OCI-LY1 (cell line): ENCODE measurements at regions not wholly inside any gene's neighbourhood (a gene's known extent, or its start where the extent isn't known, plus 50 kb on each side); places are given as distances from the start of the nearest gene placed in this dataset.

Experiments
- H2AFZ ChIP-seq: fragments of 200-600 bp; sonication (generic), shearing (Covaris generic); 2 replicates; pipeline ENCODE4 v1.6.0; 2014; ENCODE audit warnings: antibody characterized with exemption, mild to moderate bottlenecking, low read length
- H3F3A ChIP-seq: fragments of 200-600 bp; sonication (generic), shearing (Covaris generic); 2 replicates; pipeline ENCODE4 v1.6.0; 2014; ENCODE audit warnings: mild to moderate bottlenecking, antibody characterized with exemption, low read length, moderate library complexity; ENCODE audit not compliant: insufficient read depth
- H3K27ac ChIP-seq: fragments of 200-600 bp; sonication (generic); 2 replicates; pipeline ENCODE4 v1.5.1; 2014; ENCODE audit warnings: low read length, mixed run types, mild to moderate bottlenecking, low read depth; ENCODE audit not compliant: poor library complexity, severe bottlenecking
- H3K27me3 ChIP-seq: fragments of 200-600 bp; sonication (generic); 2 replicates; pipeline ENCODE4 v1.6.0; 2014; ENCODE audit warnings: antibody characterized with exemption, mild to moderate bottlenecking, low read length, moderate library complexity; ENCODE audit not compliant: insufficient read depth
- H3K36me3 ChIP-seq: fragments of 200-600 bp; sonication (generic); 2 replicates; pipeline ENCODE4 v1.6.1; 2014; ENCODE audit warnings: mild to moderate bottlenecking, antibody characterized with exemption, low read length, moderate library complexity, mixed read lengths; ENCODE audit not compliant: insufficient read depth
- H3K4me1 ChIP-seq: fragments of 200-600 bp; sonication (generic); 2 replicates; pipeline ENCODE4 v1.5.1; 2014; ENCODE audit warnings: mild to moderate bottlenecking, low read length, moderate library complexity; ENCODE audit not compliant: insufficient read depth, severe bottlenecking
- H3K4me2 ChIP-seq: fragments of 200-600 bp; sonication (generic), shearing (Covaris generic); 2 replicates; pipeline ENCODE4 v1.6.1; 2014; ENCODE audit warnings: low read length
- H3K4me3 ChIP-seq: fragments of 200-600 bp; sonication (generic); 2 replicates; pipeline ENCODE4 v1.5.1; 2014; ENCODE audit warnings: low read length, low read depth, mild to moderate bottlenecking, mixed read lengths; ENCODE audit not compliant: poor library complexity, severe bottlenecking
- H3K79me2 ChIP-seq: fragments of 200-600 bp; shearing (Covaris generic); 2 replicates; pipeline ENCODE4 v1.6.1; 2016; ENCODE audit warnings: mixed run types, low read length, mixed read lengths; ENCODE audit not compliant: insufficient read depth
- H3K9ac ChIP-seq: fragments of 200-600 bp; sonication (generic), shearing (Covaris generic); 2 replicates; pipeline ENCODE4 v1.6.1; 2014; ENCODE audit warnings: mild to moderate bottlenecking, low read length, mixed read lengths
- H3K9me2 ChIP-seq: fragments of 200-600 bp; sonication (generic), shearing (Covaris generic); 2 replicates; pipeline ENCODE4 v1.6.1; 2014; ENCODE audit warnings: low read depth, mild to moderate bottlenecking, low read length, mixed read lengths
- H3K9me3 ChIP-seq: fragments of 200-600 bp; shearing (Covaris generic); 2 replicates; pipeline ENCODE4 v1.6.1; 2014; ENCODE audit warnings: low read length, mixed read lengths
- H4K20me1 ChIP-seq: fragments of 200-600 bp; sonication (generic), shearing (Covaris generic); 2 replicates; pipeline ENCODE4 v1.6.0; 2016; ENCODE audit warnings: mild to moderate bottlenecking, low read length; ENCODE audit not compliant: insufficient read depth
- CTCF ChIP-seq: fragments of 200-600 bp; sonication (generic), shearing (Covaris generic); IDR thresholded peaks from 2 replicates; pipeline ENCODE4 v1.5.1; 2017; ENCODE audit warnings: mild to moderate bottlenecking, antibody characterized with exemption, low read length, moderate library complexity, mixed read lengths
- EZH2 ChIP-seq: fragments of 200-600 bp; sonication (generic), shearing (Covaris generic); IDR thresholded peaks from 2 replicates; pipeline ENCODE4 v1.8.0; 2017; ENCODE audit warnings: borderline replicate concordance, mixed run types, mild to moderate bottlenecking, antibody characterized with exemption, low read length, moderate library complexity, mixed read lengths

GRCh38 chr14:104329793-104330192 lies 191.4 kb downstream of the KIF26A start:
- H3K27me3 ChIP-seq: no peaks in the 10 kb centered on the region; the same call in 1 of the 2 replicates
- no peak overlapping the region for H3K9ac ChIP-seq
- H3K79me2 ChIP-seq: no peaks in the 10 kb centered on the region
- no peak overlapping the region for H3K4me3 ChIP-seq
- H3K27ac ChIP-seq: no peak overlapping the region
- H3F3A ChIP-seq: no peaks in the 10 kb centered on the region
- no peaks in the 10 kb centered on the region for H3K4me1 ChIP-seq
- no peak overlapping the region for H3K4me2 ChIP-seq
- H2AFZ ChIP-seq: no peak overlapping the region
- no peaks in the 10 kb centered on the region for H3K9me2 ChIP-seq
- H4K20me1 ChIP-seq: no peaks in the 10 kb centered on the region
- no peaks in the 10 kb centered on the region for H3K36me3 ChIP-seq
- no peak for TF ChIP-seq CTCF
- no peak for TF ChIP-seq EZH2
- H3K9me3 ChIP-seq: peaks cover 9% of the 10 kb centered on the region; the same call in 1 of the 2 replicates

GRCh38 chr14:104331871-104332605 lies 193.7 kb downstream of the KIF26A start:
- Histone ChIP-seq H3K4me3 (no peak overlapping the region), H2AFZ (no peak overlapping the region), H3K79me2 (no peaks in the 10 kb centered on the region), H3K9me2 (no peaks in the 10 kb centered on the region), H3K4me2 (no peak overlapping the region), H3K36me3 (no peaks in the 10 kb centered on the region), H3K9me3 (peaks cover 9% of the 10 kb centered on the region; the same call in 1 of the 2 replicates), H3K9ac (no peak overlapping the region), H3K4me1 (no peaks in the 10 kb centered on the region), H4K20me1 (no peaks in the 10 kb centered on the region), H3K27ac (no peak overlapping the region), H3F3A (no peaks in the 10 kb centered on the region), H3K27me3 (no peaks in the 10 kb centered on the region; the same call in 1 of the 2 replicates)
- no peak for TF ChIP-seq EZH2
- TF ChIP-seq CTCF: peak; percentile 58

GRCh38 chr14:104332634-104333270 lies 194.4 kb downstream of the KIF26A start:
- TF ChIP-seq EZH2 (no peak), CTCF (no peak)
- Histone ChIP-seq H3K4me1 (no peaks in the 10 kb centered on the region), H3K4me3 (no peak overlapping the region), H3K36me3 (no peaks in the 10 kb centered on the region), H3K79me2 (no peaks in the 10 kb centered on the region), H2AFZ (no peak overlapping the region), H3F3A (no peaks in the 10 kb centered on the region), H3K27me3 (no peaks in the 10 kb centered on the region; the same call in 1 of the 2 replicates), H3K9me3 (peaks cover 9% of the 10 kb centered on the region; the same call in 1 of the 2 replicates), H3K4me2 (no peak overlapping the region), H3K9me2 (no peaks in the 10 kb centered on the region), H3K27ac (no peak overlapping the region), H4K20me1 (no peaks in the 10 kb centered on the region), H3K9ac (no peak overlapping the region)
